NCI-H69 (cell line): ENCODE measurements at regions not wholly inside any gene's neighbourhood (a gene's known extent, or its start where the extent isn't known, plus 50 kb on each side); places are given as distances from the start of the nearest gene placed in this dataset.

ENCODE experiments used
- DNase-seq: peaks from one replicate; lab custom pipeline; 2025; lab: John Stamatoyannopoulos, UW

- no peak for DNase-seq
These were observed 88.8 kb upstream of the TMEM72 start for GRCh38 chr10:44822349-44822748.

DNA sequence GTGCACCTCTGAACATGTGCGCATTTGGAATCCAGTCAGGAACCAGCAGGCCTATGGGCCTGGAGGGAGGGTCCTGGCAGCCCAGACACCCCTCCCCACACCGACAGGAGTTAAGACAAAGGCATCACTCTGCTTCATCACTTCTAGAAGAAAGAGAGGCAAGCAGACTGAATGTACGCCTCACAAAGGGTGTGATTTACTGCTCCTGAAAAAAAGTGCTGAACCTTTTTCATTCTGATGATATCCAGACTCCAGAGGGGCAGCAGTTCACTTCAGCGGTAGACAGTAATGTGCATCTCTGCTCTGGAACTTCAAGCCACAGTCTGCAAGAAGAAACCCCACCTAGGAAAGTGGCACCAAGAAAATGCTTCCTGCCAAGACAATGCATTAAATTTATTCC, 88.2 kb upstream of the TMEM72 start:
- no peak for DNase-seq

- DNase-seq, result no peak
These were observed 86.5 kb upstream of the TMEM72 start for GRCh38 chr10:44824607-44825006.

GRCh38 chr10:44827431-44828006, 83.6 kb upstream of the TMEM72 start:
- peak; percentile 9 for DNase-seq

- no peak for DNase-seq
These were observed 82.5 kb upstream of the TMEM72 start for GRCh38 chr10:44828508-44829142.

- DNase-seq, result no peak
These were observed 81.7 kb upstream of the TMEM72 start for GRCh38 chr10:44829426-44829825.

DNA sequence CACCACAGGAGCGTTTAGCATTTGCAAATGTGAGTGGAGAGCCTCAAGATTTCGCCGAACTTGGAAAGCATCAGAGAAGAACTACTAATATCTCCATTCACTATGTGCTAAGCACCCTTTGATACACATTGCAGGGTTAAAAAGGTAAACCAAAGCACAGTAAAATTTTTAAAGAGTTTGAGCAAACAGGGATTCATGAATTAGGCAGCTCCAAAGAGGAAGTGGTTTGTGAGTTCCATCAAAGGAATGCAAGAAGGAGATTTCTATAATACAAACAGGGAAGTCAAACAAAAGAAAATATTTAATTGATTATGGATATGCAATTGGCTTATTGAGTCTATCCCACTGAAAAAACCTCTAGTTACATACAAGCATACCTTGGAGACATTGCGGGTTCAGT, 81.1 kb upstream of the TMEM72 start:
- no peak for DNase-seq

DNA sequence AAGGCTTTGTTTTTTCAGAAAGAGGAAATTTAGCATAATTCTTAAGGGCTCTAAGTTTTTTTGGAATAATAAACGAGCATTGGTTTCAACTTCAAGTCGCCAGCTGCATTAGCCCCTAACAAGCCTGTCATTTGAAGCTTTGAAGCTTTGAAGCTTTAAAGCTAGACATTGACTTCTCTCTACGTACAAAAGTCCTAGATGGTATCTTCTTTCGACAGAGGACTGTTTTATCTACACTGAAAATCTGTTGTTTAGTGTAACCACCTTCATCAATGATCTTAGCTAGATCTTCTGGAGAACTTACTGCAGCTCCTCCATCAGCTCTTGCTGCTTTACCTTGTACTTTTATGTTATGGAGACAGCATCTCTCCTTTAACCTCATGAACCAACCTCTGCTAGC, 79.6 kb upstream of the TMEM72 start:
- DNase-seq, result no peak

DNA sequence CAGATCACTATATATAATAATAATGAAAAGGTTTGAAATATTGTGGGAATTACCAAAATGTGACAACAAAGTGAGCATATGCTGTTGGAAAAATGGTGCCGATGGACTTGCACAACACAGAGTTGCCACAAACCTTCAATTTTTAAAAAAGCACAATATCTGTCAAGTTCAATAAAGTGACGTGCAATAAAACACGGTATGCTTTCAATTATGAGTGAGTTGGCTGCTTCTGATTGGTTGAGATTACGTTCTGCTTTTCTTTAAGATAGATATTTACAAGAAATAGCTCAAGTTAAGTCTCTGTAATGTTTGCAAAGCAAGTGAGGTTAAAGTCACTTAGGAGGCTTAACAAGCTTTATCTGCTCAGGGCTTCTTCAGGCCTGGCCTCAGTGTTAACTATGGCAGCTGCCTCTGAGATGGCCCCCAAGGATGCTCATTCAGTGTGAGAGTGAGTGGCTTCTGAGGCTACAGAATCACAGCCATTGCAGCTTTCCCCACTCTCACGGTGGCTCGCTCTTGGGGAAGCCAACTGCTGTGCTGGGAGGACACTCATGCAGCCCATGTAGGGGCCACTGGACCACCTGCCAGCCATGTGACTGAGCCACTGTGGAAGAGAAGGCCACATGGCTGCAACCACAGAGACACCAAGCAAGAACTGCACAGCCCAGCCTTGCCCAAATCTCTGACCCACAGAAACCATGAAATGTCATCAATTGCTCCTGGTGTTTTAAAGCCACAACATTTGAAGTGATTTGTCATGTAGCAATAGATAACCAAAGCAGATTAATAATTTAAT, 78.3 kb upstream of the TMEM72 start:
- DNase-seq, result no peak

DNA sequence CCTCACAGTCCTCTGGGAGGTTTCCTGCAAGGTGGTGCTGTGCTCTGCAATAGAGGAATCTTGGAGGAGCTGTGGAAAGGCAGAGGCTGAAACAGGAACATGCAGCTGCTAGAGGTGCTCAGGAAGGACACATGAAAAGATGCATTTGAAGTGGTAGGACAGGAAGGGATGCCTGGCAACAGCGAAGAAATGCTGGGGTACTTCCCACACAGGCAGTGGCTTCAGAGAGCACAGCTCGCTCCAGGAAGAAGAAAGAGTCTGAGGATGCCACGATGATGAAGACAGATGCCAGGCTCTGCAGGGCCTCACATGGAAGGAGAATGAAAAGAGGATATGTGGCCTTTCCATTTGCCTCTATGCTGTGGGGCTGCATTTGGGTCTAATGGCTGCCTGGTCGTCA, 77.0 kb upstream of the TMEM72 start:
- DNase-seq, result no peak

DNA sequence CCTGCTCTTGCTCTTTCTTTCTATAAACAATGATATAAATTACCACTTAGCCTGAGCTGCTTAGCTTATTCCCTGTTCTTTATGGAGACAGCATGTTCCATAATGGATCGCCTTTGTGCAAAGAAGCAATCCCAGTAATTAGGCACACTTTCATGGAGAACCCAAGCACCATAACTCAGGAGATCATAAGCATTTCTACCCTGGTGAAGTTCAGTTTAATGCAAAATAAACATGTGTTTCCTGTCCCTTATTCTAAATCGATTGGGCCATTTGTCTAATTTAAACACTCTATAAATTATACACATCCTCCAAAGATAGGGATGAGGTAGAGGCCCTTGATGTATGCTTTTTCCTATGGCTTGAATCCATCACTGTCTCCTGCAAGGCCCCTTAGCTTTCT, 75.8 kb upstream of the TMEM72 start:
- no peak for DNase-seq

GRCh38 chr10:44843484-44843883, 67.7 kb upstream of the TMEM72 start:
- DNase-seq, result no peak

DNA sequence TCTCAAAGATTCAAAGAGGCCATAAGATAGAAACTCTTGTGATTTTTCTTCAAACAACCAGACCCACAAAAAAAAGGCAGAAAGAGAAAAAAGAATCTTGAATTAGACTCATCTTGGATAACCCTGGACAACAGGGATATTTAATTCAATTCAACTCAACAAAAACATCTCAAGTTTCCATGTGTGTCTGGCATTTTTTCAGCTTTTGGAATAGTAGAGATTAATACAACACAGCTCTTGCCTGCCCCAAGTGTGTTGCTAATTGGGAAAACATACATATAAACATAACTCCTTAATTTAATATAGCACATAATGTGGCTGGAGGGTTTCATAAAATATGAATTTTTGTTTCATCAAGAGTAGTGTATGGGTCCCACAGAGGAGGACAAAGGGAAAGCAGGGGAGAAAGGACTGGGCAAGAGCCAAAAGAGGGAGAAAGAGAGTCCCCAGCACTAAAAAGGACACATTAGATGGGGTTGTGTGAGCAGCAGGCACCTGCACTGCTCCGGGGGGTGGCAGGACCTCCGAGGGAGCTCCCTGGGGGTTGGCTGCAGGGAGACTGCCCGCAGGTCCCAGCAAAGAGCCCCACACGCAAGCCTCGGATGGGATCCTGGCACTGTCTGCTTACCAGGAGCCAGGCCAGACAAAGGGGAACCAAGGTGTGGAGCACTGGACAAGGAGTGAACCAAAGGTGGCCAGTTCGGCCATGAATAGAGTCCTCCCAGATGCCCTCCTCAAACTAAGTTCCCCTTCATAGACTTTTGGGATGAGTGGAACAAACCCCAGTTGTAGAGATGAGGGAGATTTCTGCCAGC, 65.6 kb upstream of the TMEM72 start:
- no peak for DNase-seq

- DNase-seq, result no peak
These were observed 64.0 kb upstream of the TMEM72 start for GRCh38 chr10:44847110-44847509.

- DNase-seq, result no peak
These were observed 62.9 kb upstream of the TMEM72 start for GRCh38 chr10:44848211-44848610.

- no peak for DNase-seq
These were observed 61.2 kb upstream of the TMEM72 start for GRCh38 chr10:44849936-44850335.

- no peak for DNase-seq
These were observed 60.7 kb upstream of the TMEM72 start for GRCh38 chr10:44850356-44850934.

DNA sequence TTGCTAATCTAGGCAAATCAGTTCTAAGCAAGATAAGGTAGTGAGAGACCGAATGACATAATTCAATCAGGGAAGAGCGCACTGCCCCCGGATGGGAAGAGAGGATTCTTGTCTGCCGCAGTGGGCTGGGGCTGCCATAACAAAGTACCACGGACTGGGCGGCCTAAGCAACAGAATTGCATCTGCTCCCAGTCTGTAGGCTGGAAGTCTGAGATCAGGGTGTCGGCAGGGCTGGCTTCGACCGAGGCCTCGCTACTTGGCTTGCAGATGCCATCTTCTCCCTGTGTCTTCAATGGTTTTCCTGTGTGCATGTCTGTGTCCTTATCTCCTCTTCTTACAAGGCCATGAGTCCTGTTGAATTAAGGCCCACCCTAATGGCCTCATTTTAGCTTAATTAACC, 59.7 kb upstream of the TMEM72 start:
- DNase-seq, result no peak

- no peak for DNase-seq
These were observed 59.3 kb upstream of the TMEM72 start for GRCh38 chr10:44851881-44852280.

DNA sequence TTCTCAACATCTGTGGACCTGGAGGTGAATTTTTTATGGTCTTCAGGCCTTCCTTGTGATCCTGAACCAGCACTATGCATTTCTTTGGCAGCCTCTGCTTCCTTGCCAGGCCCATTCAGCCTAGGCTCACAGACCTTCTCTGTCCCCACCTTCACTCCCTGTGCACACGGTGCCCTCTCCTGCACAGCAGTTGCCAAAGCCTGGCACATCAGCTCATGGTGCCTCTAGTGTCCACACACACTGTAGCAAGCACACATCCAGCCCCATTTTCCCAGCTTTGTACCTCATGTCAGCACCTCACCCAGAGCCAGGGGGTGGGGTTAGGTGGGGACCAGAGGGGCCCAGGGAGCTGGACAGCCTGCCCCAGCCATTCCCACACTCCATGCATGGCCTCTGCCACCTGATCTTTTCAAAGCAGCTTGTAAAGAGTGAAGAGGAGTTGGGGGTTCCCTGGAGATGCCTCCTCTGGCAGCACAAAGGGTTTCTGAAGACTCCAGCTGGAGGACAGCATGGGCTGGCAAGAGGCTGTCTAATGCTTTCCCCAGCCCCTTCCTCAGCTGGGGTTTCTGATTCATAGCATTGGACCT, 57.9 kb upstream of the TMEM72 start:
- peak; percentile 2 for DNase-seq

DNA sequence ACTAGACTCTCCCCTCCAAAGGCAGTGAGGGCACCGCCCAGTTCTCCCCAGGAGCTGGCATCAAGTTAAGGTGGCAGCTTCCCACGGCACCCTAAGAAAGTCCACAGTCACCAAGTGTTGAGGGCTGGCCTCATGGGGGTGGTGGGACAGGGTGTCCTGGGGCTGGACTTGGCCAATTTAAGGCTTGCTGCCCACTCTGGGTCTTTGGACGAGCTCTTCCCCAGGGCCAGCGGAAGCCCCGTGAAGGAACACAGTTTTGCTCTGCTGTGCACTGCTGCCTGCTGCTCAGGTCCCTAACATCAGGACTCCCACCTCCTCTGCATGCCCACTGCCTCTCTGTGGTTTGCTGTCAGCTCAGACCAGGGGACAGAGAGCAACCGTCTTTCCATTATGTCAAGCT, 57.3 kb upstream of the TMEM72 start:
- no peak for DNase-seq
